Neural progenitor cell (in vitro differentiated cells): ENCODE measurements at regions not wholly inside any gene's neighbourhood (a gene's known extent, or its start where the extent isn't known, plus 50 kb on each side); places are given as distances from the start of the nearest gene placed in this dataset.

Source experiments
- DNase-seq: peaks from one replicate; pipeline ENCODE4 v3.0.0-alpha.2; 2016; ENCODE audit warnings: low spot score
- H2AFZ ChIP-seq: fragments of 200-600 bp; sonication (generic); replicated peaks from 2 replicates; pipeline ENCODE4 v1.6.1; 2016; ENCODE audit warnings: antibody characterized with exemption
- H3F3A ChIP-seq: fragments of 200-600 bp; sonication (generic); 2 replicates; pipeline ENCODE4 v1.6.1; 2016; ENCODE audit warnings: antibody characterized with exemption, low read depth
- H3K27ac ChIP-seq: fragments of 200-600 bp; sonication (generic); 2 replicates; pipeline ENCODE4 v1.5.1; 2016; ENCODE audit warnings: mild to moderate bottlenecking
- H3K27me3 ChIP-seq: fragments of 200-600 bp; sonication (generic); 2 replicates; pipeline ENCODE4 v1.6.1; 2016; ENCODE audit warnings: mild to moderate bottlenecking, moderate library complexity
- H3K36me3 ChIP-seq: fragments of 200-600 bp; sonication (generic); 2 replicates; pipeline ENCODE4 v1.5.1; 2016
- H3K4me1 ChIP-seq: fragments of 200-600 bp; sonication (generic); 2 replicates; pipeline ENCODE4 v1.6.1; 2016; ENCODE audit warnings: mixed run types
- H3K4me2 ChIP-seq: fragments of 200-600 bp; sonication (generic); 2 replicates; pipeline ENCODE4 v1.6.1; 2016
- H3K4me3 ChIP-seq: fragments of 200-600 bp; sonication (generic); 2 replicates; pipeline ENCODE4 v1.5.1; 2016
- H3K79me2 ChIP-seq: fragments of 200-600 bp; sonication (generic); 2 replicates; pipeline ENCODE4 v1.6.1; 2016; ENCODE audit warnings: low read depth
- H3K9ac ChIP-seq: fragments of 200-600 bp; sonication (generic); 2 replicates; pipeline ENCODE4 v1.6.1; 2016
- H3K9me3 ChIP-seq: fragments of 200-600 bp; sonication (generic); 2 replicates; pipeline ENCODE4 v1.5.1; 2016; ENCODE audit warnings: low read depth
- H4K20me1 ChIP-seq: fragments of 200-600 bp; sonication (generic); 2 replicates; pipeline ENCODE4 v1.6.1; 2016; ENCODE audit warnings: low read depth
- H3K27ac Mint-ChIP-seq: 3 replicates; pipeline ENCODE4 v1.8.0; 2021; ENCODE audit warnings: mixed read lengths
- H3K27me3 Mint-ChIP-seq: 2 replicates; pipeline ENCODE4 v1.8.0; 2022; ENCODE audit warnings: low read depth, mild to moderate bottlenecking, inconsistent platforms, moderate library complexity, mixed read lengths; ENCODE audit not compliant: insufficient read depth
- H3K36me3 Mint-ChIP-seq: 3 replicates; pipeline ENCODE4 v1.8.0; 2021; ENCODE audit warnings: mixed read lengths
- H3K4me1 Mint-ChIP-seq: 3 replicates; pipeline ENCODE4 v1.8.0; 2021; ENCODE audit warnings: mixed read lengths
- H3K4me3 Mint-ChIP-seq: 3 replicates; pipeline ENCODE4 v1.8.0; 2021; ENCODE audit warnings: mild to moderate bottlenecking, moderate library complexity, mixed read lengths
- H3K9me3 Mint-ChIP-seq: 3 replicates; pipeline ENCODE4 v1.8.0; 2020; ENCODE audit warnings: mixed read lengths
- CTCF ChIP-seq: fragments of 200-600 bp; sonication (generic); IDR thresholded peaks from 2 replicates; pipeline ENCODE4 v1.5.1; 2017; ENCODE audit warnings: antibody characterized with exemption, mild to moderate bottlenecking
- EZH2 ChIP-seq: fragments of 200-600 bp; sonication (generic); IDR thresholded peaks from 2 replicates; pipeline ENCODE4 v1.6.1; 2017; ENCODE audit warnings: antibody characterized with exemption, mild to moderate bottlenecking, moderate library complexity
- EZH2phosphoT487 ChIP-seq: fragments of 200-600 bp; sonication (generic); IDR thresholded peaks from 2 replicates; pipeline ENCODE4 v1.6.1; 2017; ENCODE audit warnings: antibody characterized with exemption

GRCh38 chr6:159642995-159643394, 50.0 kb downstream of the SOD2 start:
- no peak overlapping the region for H3K4me3 Mint-ChIP-seq
- H2AFZ ChIP-seq: no peak overlapping the region
- peaks cover 4% of the 10 kb centered on the region for H3K36me3 Mint-ChIP-seq
- no peak overlapping the region for H3K27ac Mint-ChIP-seq
- no peaks in the 10 kb centered on the region for H4K20me1 ChIP-seq
- H3K79me2 ChIP-seq: no peaks in the 10 kb centered on the region
- no peak overlapping the region for H3K9ac ChIP-seq
- TF ChIP-seq EZH2phosphoT487: no peak
- TF ChIP-seq CTCF: no peak
- no peak for TF ChIP-seq EZH2
- no peaks in the 10 kb centered on the region for H3K4me1 ChIP-seq
- H3F3A ChIP-seq: no peaks in the 10 kb centered on the region
- no peak overlapping the region for H3K4me2 ChIP-seq
- H3K9me3 Mint-ChIP-seq: peaks cover 7% of the 10 kb centered on the region
- no peaks in the 10 kb centered on the region for H3K9me3 ChIP-seq
- peaks cover 2% of the 10 kb centered on the region for H3K27me3 Mint-ChIP-seq
- H3K36me3 ChIP-seq: no peaks in the 10 kb centered on the region
- no peak overlapping the region for H3K27ac ChIP-seq
- no peaks in the 10 kb centered on the region for H3K27me3 ChIP-seq
- no peak for DNase-seq
- peaks cover 5% of the 10 kb centered on the region for H3K4me1 Mint-ChIP-seq
- no peak overlapping the region for H3K4me3 ChIP-seq

GRCh38 chr6:159642481-159642880, 50.6 kb downstream of the SOD2 start:
- no peak overlapping the region for H3K27ac ChIP-seq
- no peak for DNase-seq
- H2AFZ ChIP-seq: no peak overlapping the region
- peaks cover 2% of the 10 kb centered on the region for H3K27me3 Mint-ChIP-seq
- H3K4me3 Mint-ChIP-seq: no peak overlapping the region
- H3K9me3 ChIP-seq: no peaks in the 10 kb centered on the region
- H3K9me3 Mint-ChIP-seq: peaks cover 7% of the 10 kb centered on the region
- H3K9ac ChIP-seq: no peak overlapping the region
- no peaks in the 10 kb centered on the region for H3K79me2 ChIP-seq
- no peak overlapping the region for H3K4me3 ChIP-seq
- H3K4me1 ChIP-seq: no peaks in the 10 kb centered on the region
- no peak overlapping the region for H3K4me2 ChIP-seq
- no peak overlapping the region for H3K27ac Mint-ChIP-seq
- H4K20me1 ChIP-seq: no peaks in the 10 kb centered on the region
- H3K36me3 ChIP-seq: no peaks in the 10 kb centered on the region
- no peak for TF ChIP-seq CTCF
- no peak for TF ChIP-seq EZH2phosphoT487
- TF ChIP-seq EZH2: no peak
- H3K4me1 Mint-ChIP-seq: peaks cover 5% of the 10 kb centered on the region
- H3K36me3 Mint-ChIP-seq: peaks cover 4% of the 10 kb centered on the region
- no peaks in the 10 kb centered on the region for H3F3A ChIP-seq
- H3K27me3 ChIP-seq: no peaks in the 10 kb centered on the region

DNA sequence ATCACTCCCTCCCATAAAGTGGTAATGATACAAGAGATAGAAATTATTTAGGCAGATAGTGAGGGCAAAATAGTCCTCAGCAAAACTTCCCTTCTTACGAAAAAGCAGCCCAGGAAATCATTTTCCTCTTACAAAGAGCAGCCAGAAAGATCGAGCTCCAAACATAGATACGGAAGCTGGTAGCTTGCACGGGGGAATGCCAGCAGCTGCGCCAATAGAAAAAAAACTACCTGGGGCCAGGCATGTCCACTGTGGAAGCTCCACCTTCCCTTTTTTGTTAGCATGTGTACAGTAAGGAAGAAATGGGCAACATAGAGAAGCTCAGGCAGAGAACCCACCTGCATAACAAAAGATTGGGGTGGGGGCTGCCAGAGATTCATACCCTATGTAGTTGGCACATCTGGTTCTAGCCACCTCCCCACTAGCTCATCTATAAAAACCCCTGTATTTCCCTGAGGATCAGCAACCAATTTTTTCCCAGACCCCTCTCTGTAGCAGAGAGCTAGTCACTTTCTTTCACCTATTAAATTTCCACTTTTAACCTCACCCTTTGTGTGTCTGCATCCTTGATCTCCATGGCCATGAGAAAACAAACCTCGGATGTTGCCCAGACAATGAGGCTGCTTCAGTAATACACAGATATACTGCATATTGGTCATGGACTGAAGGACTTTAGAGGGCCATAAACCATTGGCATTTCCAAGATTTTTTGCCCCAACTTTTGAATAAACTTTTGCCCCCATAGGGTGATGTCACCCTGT, 52.1 kb downstream of the SOD2 start:
- no peak for TF ChIP-seq EZH2
- no peak for TF ChIP-seq EZH2phosphoT487
- no peak for TF ChIP-seq CTCF
- DNase-seq: no peak
- Histone ChIP-seq H3K36me3 (no peaks in the 10 kb centered on the region), H3F3A (no peaks in the 10 kb centered on the region), H3K4me3 (no peak overlapping the region), H3K27ac (no peak overlapping the region), H3K9ac (no peak overlapping the region), H3K4me1 (no peaks in the 10 kb centered on the region), H3K4me2 (no peak overlapping the region), H3K27me3 (no peaks in the 10 kb centered on the region), H2AFZ (no peak overlapping the region), H3K79me2 (no peaks in the 10 kb centered on the region), H3K9me3 (no peaks in the 10 kb centered on the region), H4K20me1 (no peaks in the 10 kb centered on the region)
- peaks cover 7% of the 10 kb centered on the region for H3K9me3 Mint-ChIP-seq
- H3K4me1 Mint-ChIP-seq: peaks cover 5% of the 10 kb centered on the region
- peaks cover 2% of the 10 kb centered on the region for H3K27me3 Mint-ChIP-seq
- H3K36me3 Mint-ChIP-seq: peaks cover 4% of the 10 kb centered on the region
- no peak overlapping the region for H3K27ac Mint-ChIP-seq
- H3K4me3 Mint-ChIP-seq: no peak overlapping the region
